ENCODE measurements at regions not wholly inside any gene's neighbourhood (a gene's known extent, or its start where the extent isn't known, plus 50 kb on each side); places are given as distances from the start of the nearest gene placed in this dataset.

DNA sequence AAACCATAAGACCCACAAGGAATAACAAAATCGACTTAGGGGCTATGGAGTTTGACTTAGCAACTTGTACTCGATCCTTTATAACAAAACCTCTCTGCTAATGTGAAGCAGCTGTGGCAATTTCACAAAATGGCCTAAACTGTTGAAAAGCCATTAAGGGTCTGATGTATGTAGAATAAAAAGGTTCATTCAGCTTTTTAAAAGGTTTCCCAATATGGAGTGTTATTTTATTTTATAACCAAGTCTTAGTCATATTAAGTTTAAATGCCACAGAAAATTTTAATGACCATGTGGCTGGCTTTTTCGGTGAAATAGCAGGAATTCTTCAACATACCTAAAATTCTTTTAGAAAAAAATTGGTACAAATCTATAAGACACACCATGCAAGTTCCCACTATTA is 291.8 kb upstream of the HAND2 start:
- ATAC-seq (no peak), DNase-seq (ENCODE audit: low read depth, low spot score) (no peak)
- Histone ChIP-seq H3K4me3 (replicated peaks in 1 of 2; ENCODE audit: low read depth in 1 of 2, low read length in 2 of 2) (no peak overlapping the region), H3K27ac (ENCODE audit: low read depth, low read length) (no peak overlapping the region), H3K4me1 (ENCODE audit: control insufficient read depth in 1 of 2, insufficient read depth in 2 of 2, low read length in 2 of 2) (no peaks in the 10 kb centered on the region), H3K9me2 (ENCODE audit: insufficient read depth) (no peaks in the 10 kb centered on the region), H3K27me3 (ENCODE audit: insufficient read depth, low read length) (peaks cover 10% of the 10 kb centered on the region; the same call in 1 of the 2 replicates), H3K36me3 (ENCODE audit: control insufficient read depth in 1 of 2, insufficient read depth in 2 of 2, low read length in 2 of 2) (no peaks in the 10 kb centered on the region), H2AFZ (ENCODE audit: low read depth, low read length, poor library complexity, severe bottlenecking) (no peak overlapping the region), H3K9ac (ENCODE audit: low read length) (no peak overlapping the region), H3K9me3 (ENCODE audit: control insufficient read depth in 1 of 2, insufficient read depth in 1 of 2, low read depth in 1 of 2, low read length in 2 of 2) (no peaks in the 10 kb centered on the region), H4K20me1 (ENCODE audit: insufficient read depth) (no peaks in the 10 kb centered on the region), H3K79me2 (ENCODE audit: insufficient read depth, low read length) (no peaks in the 10 kb centered on the region), H3K4me2 (ENCODE audit: low read length) (no peak overlapping the region)
- intact Hi-C loops (cut with micrococcal nuclease), result no loop called here
- ChIA-PET POLR2A (no interaction called here), CTCF (no interaction called here), RAD21 (ENCODE audit: low non-redundant PET in 1 of 2, low total read pairs in 2 of 2, uncharacterized antibody in 2 of 2, unreplicated experiment in 2 of 2) (no interaction called here)
- no TSS peak for BruUV-seq (replicated peaks)
- TF ChIP-seq FOSL1 (IDR thresholded peaks at IDR 0.05; ENCODE audit: low read depth), result no peak
- TF ChIP-seq RAD21 (IDR thresholded peaks at IDR 0.05; ENCODE audit: low read depth), result no peak
- TF ChIP-seq ZNF274 (IDR thresholded peaks at IDR 0.05; ENCODE audit: low read depth, low read length), result no peak
- TF ChIP-seq JUND (IDR thresholded peaks at IDR 0.05), result no peak
- no peak for TF ChIP-seq CEBPB (IDR thresholded peaks at IDR 0.05; ENCODE audit: low read depth)

DNA sequence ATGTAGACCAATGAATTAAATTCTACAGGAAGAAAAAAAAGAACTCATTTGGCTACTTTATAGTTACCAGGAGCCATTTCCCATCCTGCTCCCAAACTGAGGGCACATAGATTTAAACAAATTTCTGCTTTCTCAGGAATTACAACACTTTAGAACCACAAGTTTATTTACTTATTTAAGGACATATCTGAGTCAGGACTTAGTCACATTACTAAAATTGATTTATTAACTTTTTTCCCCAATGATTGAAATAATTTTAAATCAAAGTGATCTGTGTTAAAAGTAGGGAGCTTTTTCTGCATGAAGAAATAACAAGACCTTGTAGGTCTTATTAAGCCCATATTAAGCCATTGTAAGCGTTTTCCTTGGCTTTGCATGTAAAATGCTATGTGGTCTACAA is 291.0 kb upstream of the HAND2 start:
- no peak for DNase-seq (ENCODE audit: low read depth, low spot score)
- ChIA-PET RAD21 (ENCODE audit: low non-redundant PET in 1 of 2, low total read pairs in 2 of 2, uncharacterized antibody in 2 of 2, unreplicated experiment in 2 of 2) (no interaction called here), CTCF (no interaction called here), POLR2A (no interaction called here)
- H3K79me2 ChIP-seq (ENCODE audit: insufficient read depth, low read length), result no peaks in the 10 kb centered on the region
- no peak overlapping the region for H3K27ac ChIP-seq (ENCODE audit: low read depth, low read length)
- BruUV-seq (replicated peaks), result no TSS peak
- H3K9me3 ChIP-seq (ENCODE audit: control insufficient read depth in 1 of 2, insufficient read depth in 1 of 2, low read depth in 1 of 2, low read length in 2 of 2), result no peaks in the 10 kb centered on the region
- intact Hi-C loops (cut with micrococcal nuclease), result no loop called here
- H3K4me2 ChIP-seq (ENCODE audit: low read length), result no peak overlapping the region
- H3K9me2 ChIP-seq (ENCODE audit: insufficient read depth), result no peaks in the 10 kb centered on the region; the same call in 1 of the 2 replicates
- no peaks in the 10 kb centered on the region for H3K4me1 ChIP-seq (ENCODE audit: control insufficient read depth in 1 of 2, insufficient read depth in 2 of 2, low read length in 2 of 2)
- no peak overlapping the region for H3K4me3 ChIP-seq (replicated peaks in 1 of 2; ENCODE audit: low read depth in 1 of 2, low read length in 2 of 2)
- no peak for ATAC-seq
- peaks cover 10% of the 10 kb centered on the region; the same call in 1 of the 2 replicates for H3K27me3 ChIP-seq (ENCODE audit: insufficient read depth, low read length)
- H4K20me1 ChIP-seq (ENCODE audit: insufficient read depth), result no peaks in the 10 kb centered on the region
- H2AFZ ChIP-seq (ENCODE audit: low read depth, low read length, poor library complexity, severe bottlenecking), result no peak overlapping the region
- no peak overlapping the region for H3K9ac ChIP-seq (ENCODE audit: low read length)
- no peaks in the 10 kb centered on the region for H3K36me3 ChIP-seq (ENCODE audit: control insufficient read depth in 1 of 2, insufficient read depth in 2 of 2, low read length in 2 of 2)
- no peak for TF ChIP-seq ZFX (IDR thresholded peaks at IDR 0.05)
- no peak for TF ChIP-seq CEBPB (IDR thresholded peaks at IDR 0.05; ENCODE audit: low read depth)
- TF ChIP-seq TCF7L2 (IDR thresholded peaks at IDR 0.05; ENCODE audit: borderline replicate concordance, extremely low read depth, insufficient read depth, insufficient read length), result no peak
- no peak for TF ChIP-seq YY1 (IDR thresholded peaks at IDR 0.05; ENCODE audit: extremely low read depth, insufficient replicate concordance, low read depth, low read length)
- TF ChIP-seq RAD21 (IDR thresholded peaks at IDR 0.05; ENCODE audit: low read depth), result no peak
- TF ChIP-seq, protein P1, sequence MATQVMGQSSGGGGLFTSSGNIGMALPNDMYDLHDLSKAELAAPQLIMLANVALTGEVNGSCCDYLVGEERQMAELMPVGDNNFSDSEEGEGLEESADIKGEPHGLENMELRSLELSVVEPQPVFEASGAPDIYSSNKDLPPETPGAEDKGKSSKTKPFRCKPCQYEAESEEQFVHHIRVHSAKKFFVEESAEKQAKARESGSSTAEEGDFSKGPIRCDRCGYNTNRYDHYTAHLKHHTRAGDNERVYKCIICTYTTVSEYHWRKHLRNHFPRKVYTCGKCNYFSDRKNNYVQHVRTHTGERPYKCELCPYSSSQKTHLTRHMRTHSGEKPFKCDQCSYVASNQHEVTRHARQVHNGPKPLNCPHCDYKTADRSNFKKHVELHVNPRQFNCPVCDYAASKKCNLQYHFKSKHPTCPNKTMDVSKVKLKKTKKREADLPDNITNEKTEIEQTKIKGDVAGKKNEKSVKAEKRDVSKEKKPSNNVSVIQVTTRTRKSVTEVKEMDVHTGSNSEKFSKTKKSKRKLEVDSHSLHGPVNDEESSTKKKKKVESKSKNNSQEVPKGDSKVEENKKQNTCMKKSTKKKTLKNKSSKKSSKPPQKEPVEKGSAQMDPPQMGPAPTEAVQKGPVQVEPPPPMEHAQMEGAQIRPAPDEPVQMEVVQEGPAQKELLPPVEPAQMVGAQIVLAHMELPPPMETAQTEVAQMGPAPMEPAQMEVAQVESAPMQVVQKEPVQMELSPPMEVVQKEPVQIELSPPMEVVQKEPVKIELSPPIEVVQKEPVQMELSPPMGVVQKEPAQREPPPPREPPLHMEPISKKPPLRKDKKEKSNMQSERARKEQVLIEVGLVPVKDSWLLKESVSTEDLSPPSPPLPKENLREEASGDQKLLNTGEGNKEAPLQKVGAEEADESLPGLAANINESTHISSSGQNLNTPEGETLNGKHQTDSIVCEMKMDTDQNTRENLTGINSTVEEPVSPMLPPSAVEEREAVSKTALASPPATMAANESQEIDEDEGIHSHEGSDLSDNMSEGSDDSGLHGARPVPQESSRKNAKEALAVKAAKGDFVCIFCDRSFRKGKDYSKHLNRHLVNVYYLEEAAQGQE (IDR thresholded peaks at IDR 0.05; ENCODE audit: low read depth), result no peak
- TF ChIP-seq, protein P2, sequence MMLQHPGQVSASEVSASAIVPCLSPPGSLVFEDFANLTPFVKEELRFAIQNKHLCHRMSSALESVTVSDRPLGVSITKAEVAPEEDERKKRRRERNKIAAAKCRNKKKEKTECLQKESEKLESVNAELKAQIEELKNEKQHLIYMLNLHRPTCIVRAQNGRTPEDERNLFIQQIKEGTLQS (IDR thresholded peaks at IDR 0.05), result no peak
- no peak for TF ChIP-seq POLR2A (IDR thresholded peaks at IDR 0.05; ENCODE audit: borderline replicate concordance, extremely low read depth, insufficient read depth, insufficient read length)
- TF ChIP-seq EZH2phosphoT487 (IDR thresholded peaks at IDR 0.05; ENCODE audit: borderline replicate concordance), result no peak
- no peak for TF ChIP-seq EZH2 (IDR thresholded peaks at IDR 0.05)
- no peak for TF ChIP-seq ZNF274 (IDR thresholded peaks at IDR 0.05; ENCODE audit: low read depth, low read length)
- TF ChIP-seq, protein P3, sequence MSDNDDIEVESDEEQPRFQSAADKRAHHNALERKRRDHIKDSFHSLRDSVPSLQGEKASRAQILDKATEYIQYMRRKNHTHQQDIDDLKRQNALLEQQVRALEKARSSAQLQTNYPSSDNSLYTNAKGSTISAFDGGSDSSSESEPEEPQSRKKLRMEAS (IDR thresholded peaks at IDR 0.05), result no peak
- TF ChIP-seq ELF1 (IDR thresholded peaks at IDR 0.05; ENCODE audit: borderline replicate concordance, low read depth), result no peak
- no peak for TF ChIP-seq POLR2AphosphoS5 (IDR thresholded peaks at IDR 0.05; ENCODE audit: low read depth, low read length)
